Ishikawa (cell line): ENCODE measurements at regions not wholly inside any gene's neighbourhood (a gene's known extent, or its start where the extent isn't known, plus 50 kb on each side); places are given as distances from the start of the nearest gene placed in this dataset.

Experiments
- CEBPB ChIP-seq: IDR thresholded peaks from 2 replicates; pipeline ENCODE4 v1.6.1; 2012
- EP300 ChIP-seq: IDR thresholded peaks from 2 replicates; pipeline ENCODE4 v1.6.1; 2012; ENCODE audit warnings: borderline replicate concordance
- TEAD4 ChIP-seq: IDR thresholded peaks from 2 replicates; pipeline ENCODE4 v1.6.1; 2012
- TF ChIP-seq, protein P1 (sequence below): IDR thresholded peaks from 2 replicates; pipeline ENCODE4 v1.6.1; 2012
- TF ChIP-seq, protein P2 (sequence below): IDR thresholded peaks from 2 replicates; pipeline ENCODE4 v1.6.1; 2012; ENCODE audit warnings: low read depth, mild to moderate bottlenecking

DNA sequence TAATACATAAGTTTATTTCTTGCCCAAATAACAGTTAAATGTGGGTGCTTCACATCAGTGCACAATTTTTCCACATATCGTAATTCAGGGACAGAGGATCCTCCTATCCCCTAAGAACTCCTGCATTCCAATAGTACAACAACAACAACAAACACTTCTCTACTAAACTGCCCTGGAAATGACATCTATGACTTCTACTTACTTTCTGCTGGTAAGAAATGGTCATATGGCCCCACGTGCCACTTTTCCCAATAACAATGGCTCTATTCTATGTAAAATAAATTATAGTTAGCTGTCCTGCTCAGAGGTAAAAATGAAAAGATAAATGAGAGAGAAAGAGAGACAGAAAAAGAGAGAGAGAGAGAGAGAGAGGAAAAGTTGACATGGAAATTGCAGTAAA lies 308.5 kb downstream of the ATXN7L3B start:
- TF ChIP-seq, protein P1, sequence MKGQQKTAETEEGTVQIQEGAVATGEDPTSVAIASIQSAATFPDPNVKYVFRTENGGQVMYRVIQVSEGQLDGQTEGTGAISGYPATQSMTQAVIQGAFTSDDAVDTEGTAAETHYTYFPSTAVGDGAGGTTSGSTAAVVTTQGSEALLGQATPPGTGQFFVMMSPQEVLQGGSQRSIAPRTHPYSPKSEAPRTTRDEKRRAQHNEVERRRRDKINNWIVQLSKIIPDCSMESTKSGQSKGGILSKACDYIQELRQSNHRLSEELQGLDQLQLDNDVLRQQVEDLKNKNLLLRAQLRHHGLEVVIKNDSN, result no peak
- TF ChIP-seq EP300 (no peak), TEAD4 (no peak), CEBPB (no peak)
- TF ChIP-seq, protein P2, sequence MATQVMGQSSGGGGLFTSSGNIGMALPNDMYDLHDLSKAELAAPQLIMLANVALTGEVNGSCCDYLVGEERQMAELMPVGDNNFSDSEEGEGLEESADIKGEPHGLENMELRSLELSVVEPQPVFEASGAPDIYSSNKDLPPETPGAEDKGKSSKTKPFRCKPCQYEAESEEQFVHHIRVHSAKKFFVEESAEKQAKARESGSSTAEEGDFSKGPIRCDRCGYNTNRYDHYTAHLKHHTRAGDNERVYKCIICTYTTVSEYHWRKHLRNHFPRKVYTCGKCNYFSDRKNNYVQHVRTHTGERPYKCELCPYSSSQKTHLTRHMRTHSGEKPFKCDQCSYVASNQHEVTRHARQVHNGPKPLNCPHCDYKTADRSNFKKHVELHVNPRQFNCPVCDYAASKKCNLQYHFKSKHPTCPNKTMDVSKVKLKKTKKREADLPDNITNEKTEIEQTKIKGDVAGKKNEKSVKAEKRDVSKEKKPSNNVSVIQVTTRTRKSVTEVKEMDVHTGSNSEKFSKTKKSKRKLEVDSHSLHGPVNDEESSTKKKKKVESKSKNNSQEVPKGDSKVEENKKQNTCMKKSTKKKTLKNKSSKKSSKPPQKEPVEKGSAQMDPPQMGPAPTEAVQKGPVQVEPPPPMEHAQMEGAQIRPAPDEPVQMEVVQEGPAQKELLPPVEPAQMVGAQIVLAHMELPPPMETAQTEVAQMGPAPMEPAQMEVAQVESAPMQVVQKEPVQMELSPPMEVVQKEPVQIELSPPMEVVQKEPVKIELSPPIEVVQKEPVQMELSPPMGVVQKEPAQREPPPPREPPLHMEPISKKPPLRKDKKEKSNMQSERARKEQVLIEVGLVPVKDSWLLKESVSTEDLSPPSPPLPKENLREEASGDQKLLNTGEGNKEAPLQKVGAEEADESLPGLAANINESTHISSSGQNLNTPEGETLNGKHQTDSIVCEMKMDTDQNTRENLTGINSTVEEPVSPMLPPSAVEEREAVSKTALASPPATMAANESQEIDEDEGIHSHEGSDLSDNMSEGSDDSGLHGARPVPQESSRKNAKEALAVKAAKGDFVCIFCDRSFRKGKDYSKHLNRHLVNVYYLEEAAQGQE, result no peak
